HepG2 (cell line): ENCODE measurements at regions not wholly inside any gene's neighbourhood (a gene's known extent, or its start where the extent isn't known, plus 50 kb on each side); places are given as distances from the start of the nearest gene placed in this dataset.

Experiments used
- ATAC-seq: fragments of 200-7000 bp; cut with Tn5 transposase; 3 replicates; pipeline ENCODE4 v1.9.1; 2020; ENCODE audit warnings: mild to moderate bottlenecking, moderate library complexity
- BruUV-seq: library from RNA; stranded (reverse); fragments of 400-500 nt; replicated peaks from 2 replicates; lab custom pipeline; 2021; lab: Mats Ljungman, UMichigan
- CTCF ChIA-PET: fragments of 300-600 bp; formaldehyde crosslinking; extraction: SDS; loops from one replicate; lab custom pipeline; 2021; ENCODE audit warnings: low total read pairs, inconsistent platforms, low intra/inter-chr PET ratio; lab: Yijun Ruan, JAX
- POLR2A ChIA-PET: fragments of 350-600 bp; sonication (Branson Sonifier 250); formaldehyde crosslinking; loops from one replicate; lab custom pipeline; 2020; ENCODE audit warnings: antibody characterized with exemption, inconsistent platforms; lab: Yijun Ruan, JAX
- DNase-seq: peaks from one replicate; pipeline ENCODE4 v3.0.0-alpha.2; 2015; ENCODE audit warnings: low spot score
- FAIRE-seq: peaks from 3 replicates; lab custom pipeline; 2011; peaks lifted over from hg19 to GRCh38; lab: Jason Lieb, UNC
- H2AFZ ChIP-seq: one replicate; pipeline ENCODE4 v1.6.1; 2011; ENCODE audit warnings: low read length, inconsistent platforms
- H3K27ac ChIP-seq: fragments of 300-600 bp; 3 replicates; pipeline ENCODE4 v1.8.0; 2011; ENCODE audit warnings: mixed run types, mild to moderate bottlenecking, mixed read lengths, low read length, inconsistent platforms; ENCODE audit not compliant: insufficient read depth; ENCODE audit errors: extremely low read length
- H3K27me3 ChIP-seq, 2 experiments: fragments of 200-600 bp in 1 of 2; 2 replicates in 1 of 2; 3 replicates in 1 of 2; pipeline versions ENCODE4 v1.6.0 to v1.8.0; 2011; ENCODE audit warnings: low read length in 2 of 2, mild to moderate bottlenecking in 2 of 2, moderate library complexity in 2 of 2, inconsistent platforms in 1 of 2; ENCODE audit not compliant: insufficient read depth in 2 of 2, control insufficient read depth in 1 of 2
- H3K36me3 ChIP-seq, 2 experiments: fragments of 200-600 bp in 1 of 2; replicated peaks in 1 of 2; 2 replicates in 1 of 2; 3 replicates in 1 of 2; pipeline versions ENCODE4 v1.5.1 to v1.8.0; 2011; ENCODE audit warnings: low read length in 2 of 2, inconsistent platforms in 1 of 2; ENCODE audit not compliant: insufficient read depth in 2 of 2, control insufficient read depth in 1 of 2
- H3K4me1 ChIP-seq: 2 replicates; pipeline ENCODE4 v1.5.1; 2012; ENCODE audit warnings: low read length, inconsistent platforms; ENCODE audit not compliant: insufficient read depth
- H3K4me2 ChIP-seq: 2 replicates; pipeline ENCODE4 v1.6.0; 2011; ENCODE audit warnings: low read depth, low read length, inconsistent platforms
- H3K4me3 ChIP-seq, 3 experiments: fragments of 200-600 bp in 1 of 3; sonication (generic), shearing (Covaris generic) in 1 of 3; replicated peaks in 1 of 3; 2 replicates each; pipeline ENCODE4 v1.5.1; 2011 to 2016; ENCODE audit warnings: low read length in 3 of 3, inconsistent platforms in 2 of 3, low read depth in 2 of 3, mild to moderate bottlenecking in 2 of 3, control low read depth in 1 of 3, mixed read lengths in 1 of 3; ENCODE audit not compliant: insufficient read depth in 1 of 3
- H3K79me2 ChIP-seq: one replicate; pipeline ENCODE4 v1.6.1; 2011; ENCODE audit warnings: low read length, inconsistent platforms; ENCODE audit not compliant: insufficient read depth
- H3K9ac ChIP-seq: 2 replicates; pipeline ENCODE4 v1.6.0; 2011; ENCODE audit warnings: mild to moderate bottlenecking, low read depth, low read length, inconsistent platforms; ENCODE audit not compliant: insufficient read depth
- H3K9me3 ChIP-seq: 2 replicates; pipeline ENCODE4 v1.5.1; 2012; ENCODE audit warnings: mild to moderate bottlenecking, low read length
- H4K20me1 ChIP-seq: 2 replicates; pipeline ENCODE4 v1.6.0; 2011; ENCODE audit warnings: inconsistent platforms, mild to moderate bottlenecking, low read length, moderate library complexity; ENCODE audit not compliant: insufficient read depth
- EZH2 ChIP-seq: conservative IDR thresholded peaks from 2 replicates; pipeline ENCODE4 v1.6.1; 2012; ENCODE audit warnings: mild to moderate bottlenecking, low read depth, low read length, moderate library complexity
- FOXO4 ChIP-seq: sonication (generic); formaldehyde crosslinking; conservative IDR thresholded peaks from 2 replicates; pipeline ENCODE4 v1.8.1; 2023; ENCODE audit warnings: missing genetic modification reagents
- MTA1 ChIP-seq: sonication (generic); formaldehyde crosslinking; IDR thresholded peaks from 2 replicates; pipeline ENCODE4 v1.4.0; 2020; ENCODE audit warnings: missing genetic modification reagents, mild to moderate bottlenecking, borderline replicate concordance
- POLR2G ChIP-seq: fragments of 200-400 bp; formaldehyde crosslinking; IDR thresholded peaks from 2 replicates; pipeline ENCODE4 v1.6.1; 2018; ENCODE audit warnings: mild to moderate bottlenecking, low read depth, low read length, moderate library complexity
- SPEN ChIP-seq: sonication (generic); formaldehyde crosslinking; IDR thresholded peaks from 2 replicates; pipeline ENCODE4 v1.5.1; 2020; ENCODE audit warnings: low read depth, mild to moderate bottlenecking, missing genetic modification reagents
- TOPORS ChIP-seq: sonication (generic); formaldehyde crosslinking; IDR thresholded peaks from 2 replicates; pipeline ENCODE4 v1.8.0; 2023; ENCODE audit warnings: mild to moderate bottlenecking, missing genetic modification reagents
- ZBTB8A ChIP-seq: sonication (generic); formaldehyde crosslinking; IDR thresholded peaks from 2 replicates; pipeline ENCODE4 v1.4.0; 2020; ENCODE audit warnings: mild to moderate bottlenecking, low read depth, missing genetic modification reagents, borderline replicate concordance
- ZNF350 ChIP-seq: sonication (generic); formaldehyde crosslinking; IDR thresholded peaks from 2 replicates; pipeline ENCODE4 v1.4.0; 2020; ENCODE audit warnings: mild to moderate bottlenecking, low read depth, missing genetic modification reagents, borderline replicate concordance
- ZNF572 ChIP-seq: sonication (generic); formaldehyde crosslinking; IDR thresholded peaks from 2 replicates; pipeline ENCODE4 v1.5.1; 2020; ENCODE audit warnings: mild to moderate bottlenecking, missing genetic modification reagents
- ZNF609 ChIP-seq: sonication (generic); formaldehyde crosslinking; IDR thresholded peaks from 2 replicates; pipeline ENCODE4 v1.4.0; 2020; ENCODE audit warnings: mild to moderate bottlenecking, missing genetic modification reagents, borderline replicate concordance
- ZNF780A ChIP-seq: sonication (generic); formaldehyde crosslinking; IDR thresholded peaks from 2 replicates; pipeline ENCODE4 v1.8.0; 2022; ENCODE audit warnings: mild to moderate bottlenecking, missing genetic modification reagents, moderate library complexity
- ZNF782 ChIP-seq: sonication (generic); formaldehyde crosslinking; IDR thresholded peaks from 2 replicates; pipeline ENCODE4 v1.4.0; 2020; ENCODE audit warnings: missing genetic modification reagents, mild to moderate bottlenecking, borderline replicate concordance
- ZSCAN5A ChIP-seq: sonication (generic); formaldehyde crosslinking; IDR thresholded peaks from 2 replicates; pipeline ENCODE4 v1.8.0; 2022; ENCODE audit warnings: mild to moderate bottlenecking, missing genetic modification reagents, borderline replicate concordance
- WGBS: methylation state at CpG from one replicate; pipeline ENCODE4 v1.1.6; 2017; ENCODE audit warnings: low lambda C conversion rate; 5-methylcytosine and 5-hydroxymethylcytosine counted together
- in situ Hi-C: cut with HindIII; loops from 2 replicates; pipeline ENCODE4 v1.10.0; 2017; ENCODE audit warnings: low pct_unique_long_range_greater_than_20kb; ENCODE audit not compliant: extremely low pct_ligation_motif_present
- intact Hi-C: fragments of 100-400 bp; cut with micrococcal nuclease; formaldehyde crosslinking; loops from one replicate; pipeline ENCODE4 v1.10.0; 2022; ENCODE audit not compliant: unreplicated experiment

GRCh38 chr6:90347411-90347851 is 50.8 kb upstream of the BACH2 start (continued):
- no peak for TF ChIP-seq ZNF350 (CRISPR knock-in tag)
- no peak for TF ChIP-seq ZSCAN5A (CRISPR knock-in tag)

DNA sequence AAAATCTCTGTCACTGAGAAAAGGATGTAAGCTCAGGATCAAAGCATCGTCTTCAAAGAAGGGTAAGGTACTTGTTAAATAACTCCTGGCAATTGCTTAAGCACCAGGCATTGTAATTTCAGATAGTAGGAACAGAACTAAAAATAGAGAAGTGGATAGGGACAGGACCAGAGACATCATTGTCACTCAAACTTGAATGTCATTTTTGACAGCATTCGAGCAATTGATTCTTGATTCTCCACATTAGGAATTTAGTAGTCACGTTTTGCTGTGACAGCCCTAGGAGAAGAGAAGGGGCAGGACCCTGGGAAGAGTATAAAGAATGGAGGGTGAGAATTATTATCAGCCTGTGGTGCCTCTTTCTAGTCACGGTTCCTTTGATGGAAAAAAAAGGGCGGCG is 50.1 kb upstream of the BACH2 start:
- no peaks in the 10 kb centered on the region; a peak in 1 of 5 replicates for H3K27me3 ChIP-seq
- no peak for ATAC-seq
- intact Hi-C loops = no loop called here
- no peaks in the 10 kb centered on the region for H3K36me3 ChIP-seq
- no peak overlapping the region for H3K27ac ChIP-seq
- no peak for DNase-seq
- WGBS = 26% methylated on average over 6 of the region's 6 CpGs
- no peaks in the 10 kb centered on the region for H4K20me1 ChIP-seq
- no peak overlapping the region for H3K4me3 ChIP-seq
- no peak for FAIRE-seq
- no TSS peak for BruUV-seq
- no peak overlapping the region for H2AFZ ChIP-seq
- H3K4me2 ChIP-seq = no peak overlapping the region
- H3K4me1 ChIP-seq = no peaks in the 10 kb centered on the region
- ChIA-PET POLR2A (no interaction called here), CTCF (no interaction called here)
- H3K9me3 ChIP-seq = no peaks in the 10 kb centered on the region
- no peaks in the 10 kb centered on the region for H3K79me2 ChIP-seq
- in situ Hi-C loops = no loop called here
- no peak overlapping the region for H3K9ac ChIP-seq
- TF ChIP-seq ZNF780A (CRISPR knock-in tag) = no peak
- TF ChIP-seq SPEN (CRISPR knock-in tag) = no peak
- TF ChIP-seq POLR2G = no peak
- TF ChIP-seq ZBTB8A (CRISPR knock-in tag) = no peak
- TF ChIP-seq FOXO4 (CRISPR knock-in tag) = no peak
- no peak for TF ChIP-seq ZNF572 (CRISPR knock-in tag)
- TF ChIP-seq ZNF782 (CRISPR knock-in tag) = no peak
- no peak for TF ChIP-seq ZNF609 (CRISPR knock-in tag)
- no peak for TF ChIP-seq EZH2
- TF ChIP-seq MTA1 = no peak
- TF ChIP-seq TOPORS = no peak
